ENCODE measurements at regions not wholly inside any gene's neighbourhood (a gene's known extent, or its start where the extent isn't known, plus 50 kb on each side); places are given as distances from the start of the nearest gene placed in this dataset.

GRCh38 chr10:26385443-26385842 is 52.7 kb upstream of the APBB1IP start:
- DNase-seq: no peak
- Histone ChIP-seq H3K4me1 (no peaks in the 10 kb centered on the region), H3K27ac (no peak overlapping the region), H3K36me3 (no peaks in the 10 kb centered on the region), H3K9me3 (peaks cover 0 to 15% (median 0%) of the 10 kb centered on the region in 11 donors), H3K4me3 (no peak overlapping the region), H3K27me3 (peaks cover 0 to 7% (median 2%) of the 10 kb centered on the region in 7 donors)
- WGBS, 2 donors: 63 to 67% methylated on average over 4 of the region's 4 CpGs
- TF ChIP-seq CTCF (IDR thresholded peaks at IDR 0.05): no peak
- ATAC-seq: no peak
- intact Hi-C loops (cut with DNase I): no loop called here

GRCh38 chr10:26386781-26387180 is 51.4 kb upstream of the APBB1IP start:
- no peak overlapping the region for H3K27ac ChIP-seq
- no peak for ATAC-seq

More at GRCh38 chr10:26386781-26387180, 51.4 kb upstream of the APBB1IP start:
- DNase-seq: no peak
- intact Hi-C loops (cut with DNase I): no loop called here
- 89 to 91% methylated on average over 4 of the region's 4 CpGs for WGBS, 2 donors
- Histone ChIP-seq H3K36me3 (no peaks in the 10 kb centered on the region), H3K27me3 (peaks cover 0 to 20% (median 15%) of the 10 kb centered on the region in 7 donors), H3K4me3 (no peak overlapping the region), H3K9me3 (peaks cover 0 to 15% (median 0%) of the 10 kb centered on the region in 11 donors), H3K4me1 (peaks cover 0 to 5% (median 0%) of the 10 kb centered on the region in 9 donors)
- TF ChIP-seq CTCF (IDR thresholded peaks at IDR 0.05): no peak

All from heart right ventricle (tissue), 16 donors.